Chondrocyte (in vitro differentiated cells): ENCODE measurements at regions not wholly inside any gene's neighbourhood (a gene's known extent, or its start where the extent isn't known, plus 50 kb on each side); places are given as distances from the start of the nearest gene placed in this dataset.

Source experiments
- DNase-seq: peaks from one replicate; pipeline ENCODE4 v3.0.0; 2021; ENCODE audit warnings: mixed read lengths, low spot score
- H3K27ac Mint-ChIP-seq: one replicate; pipeline ENCODE4 v1.8.0; 2021; ENCODE audit warnings: mild to moderate bottlenecking, moderate library complexity, mixed read lengths; ENCODE audit not compliant: unreplicated experiment
- H3K27me3 Mint-ChIP-seq: 2 replicates; pipeline ENCODE4 v1.8.0; 2021; ENCODE audit warnings: low read depth, mixed read lengths
- H3K36me3 Mint-ChIP-seq: 2 replicates; pipeline ENCODE4 v1.8.0; 2021; ENCODE audit warnings: low read depth, mixed read lengths
- H3K4me1 Mint-ChIP-seq: 2 replicates; pipeline ENCODE4 v1.8.0; 2021; ENCODE audit warnings: low read depth, mild to moderate bottlenecking, mixed read lengths
- H3K4me3 Mint-ChIP-seq: one replicate; pipeline ENCODE4 v1.8.0; 2021; ENCODE audit warnings: mild to moderate bottlenecking, moderate library complexity, mixed read lengths; ENCODE audit not compliant: unreplicated experiment
- H3K9me3 Mint-ChIP-seq: 2 replicates; pipeline ENCODE4 v1.8.0; 2021; ENCODE audit warnings: low read depth, mixed read lengths
- TF ChIP-seq, protein P1 (sequence below): fragments of 200-600 bp; sonication (generic); IDR thresholded peaks from 2 replicates; pipeline ENCODE4 v1.5.0; 2021; ENCODE audit warnings: antibody characterized with exemption, mild to moderate bottlenecking, moderate library complexity

DNA sequence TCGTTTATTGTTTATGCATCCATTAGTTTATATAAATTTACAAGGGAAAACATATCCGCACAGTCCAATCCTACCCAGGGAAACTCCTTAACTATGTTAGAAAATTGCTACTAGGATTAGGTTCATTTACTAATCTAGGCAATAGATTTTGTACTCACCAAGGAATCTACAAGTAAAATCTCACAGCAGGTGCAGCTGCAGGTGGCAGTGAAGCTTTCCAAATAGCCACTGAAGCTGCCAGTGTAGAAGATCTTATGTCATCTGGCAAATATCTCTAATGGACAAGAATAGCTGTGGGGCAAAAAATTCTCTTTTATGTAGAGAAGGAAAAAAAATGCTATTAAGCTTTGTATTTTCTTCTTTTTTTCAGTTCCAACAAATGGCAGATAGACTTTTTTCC lies 963.4 kb upstream of the ADGRL4 start:
- H3K9me3 Mint-ChIP-seq = peaks cover 14% of the 10 kb centered on the region
- no peak overlapping the region for H3K27ac Mint-ChIP-seq
- no peak for DNase-seq
- H3K4me3 Mint-ChIP-seq = no peak overlapping the region
- no peaks in the 10 kb centered on the region for H3K27me3 Mint-ChIP-seq
- TF ChIP-seq, protein P1, sequence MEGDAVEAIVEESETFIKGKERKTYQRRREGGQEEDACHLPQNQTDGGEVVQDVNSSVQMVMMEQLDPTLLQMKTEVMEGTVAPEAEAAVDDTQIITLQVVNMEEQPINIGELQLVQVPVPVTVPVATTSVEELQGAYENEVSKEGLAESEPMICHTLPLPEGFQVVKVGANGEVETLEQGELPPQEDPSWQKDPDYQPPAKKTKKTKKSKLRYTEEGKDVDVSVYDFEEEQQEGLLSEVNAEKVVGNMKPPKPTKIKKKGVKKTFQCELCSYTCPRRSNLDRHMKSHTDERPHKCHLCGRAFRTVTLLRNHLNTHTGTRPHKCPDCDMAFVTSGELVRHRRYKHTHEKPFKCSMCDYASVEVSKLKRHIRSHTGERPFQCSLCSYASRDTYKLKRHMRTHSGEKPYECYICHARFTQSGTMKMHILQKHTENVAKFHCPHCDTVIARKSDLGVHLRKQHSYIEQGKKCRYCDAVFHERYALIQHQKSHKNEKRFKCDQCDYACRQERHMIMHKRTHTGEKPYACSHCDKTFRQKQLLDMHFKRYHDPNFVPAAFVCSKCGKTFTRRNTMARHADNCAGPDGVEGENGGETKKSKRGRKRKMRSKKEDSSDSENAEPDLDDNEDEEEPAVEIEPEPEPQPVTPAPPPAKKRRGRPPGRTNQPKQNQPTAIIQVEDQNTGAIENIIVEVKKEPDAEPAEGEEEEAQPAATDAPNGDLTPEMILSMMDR = no peak
- no peaks in the 10 kb centered on the region for H3K36me3 Mint-ChIP-seq
- H3K4me1 Mint-ChIP-seq = no peaks in the 10 kb centered on the region

DNA sequence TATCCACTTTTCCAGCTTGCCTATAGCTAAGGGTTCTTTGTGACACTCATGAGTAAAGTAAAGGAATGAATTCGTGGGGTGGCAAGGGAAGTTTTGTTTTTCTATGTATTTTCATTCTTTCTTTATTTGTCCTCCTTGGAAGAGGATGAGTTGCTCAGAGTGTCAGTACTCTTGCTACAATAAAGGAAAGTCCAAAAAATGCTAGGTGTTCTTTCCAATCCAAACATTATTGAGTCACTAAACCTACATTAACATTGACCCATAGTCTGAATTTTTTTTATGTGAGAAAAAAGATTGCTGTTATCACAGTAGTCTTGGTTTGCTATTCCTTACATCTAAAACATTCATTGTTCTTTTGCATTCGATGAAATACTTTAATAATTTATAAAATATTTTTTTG lies 959.9 kb upstream of the ADGRL4 start:
- H3K9me3 Mint-ChIP-seq = peaks cover 24% of the 10 kb centered on the region
- H3K27me3 Mint-ChIP-seq = no peaks in the 10 kb centered on the region
- H3K27ac Mint-ChIP-seq = no peak overlapping the region
- H3K4me3 Mint-ChIP-seq = no peak overlapping the region
- no peaks in the 10 kb centered on the region for H3K4me1 Mint-ChIP-seq
- TF ChIP-seq, protein P1 = no peak
- no peak for DNase-seq
- no peaks in the 10 kb centered on the region for H3K36me3 Mint-ChIP-seq

DNA sequence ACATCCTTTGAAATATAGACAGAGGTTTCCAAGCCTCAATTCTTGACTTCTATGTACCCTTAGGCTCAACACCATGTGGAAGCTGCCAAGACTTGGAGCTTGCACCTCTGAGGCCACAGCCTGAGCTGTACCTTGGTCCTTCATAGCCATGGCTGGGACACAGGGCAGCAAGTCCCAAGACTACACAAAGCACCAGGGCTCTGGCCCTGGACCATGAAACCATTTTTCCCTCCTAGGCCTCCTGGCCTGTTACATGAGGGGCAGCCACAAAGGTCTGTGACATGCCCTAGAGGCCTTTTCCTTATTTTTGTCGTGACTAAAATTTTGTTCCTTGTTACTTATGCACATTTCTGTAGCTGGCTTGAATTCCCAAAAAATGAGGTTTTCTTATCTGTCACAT lies 953.1 kb upstream of the ADGRL4 start:
- H3K27me3 Mint-ChIP-seq = no peaks in the 10 kb centered on the region

DNA sequence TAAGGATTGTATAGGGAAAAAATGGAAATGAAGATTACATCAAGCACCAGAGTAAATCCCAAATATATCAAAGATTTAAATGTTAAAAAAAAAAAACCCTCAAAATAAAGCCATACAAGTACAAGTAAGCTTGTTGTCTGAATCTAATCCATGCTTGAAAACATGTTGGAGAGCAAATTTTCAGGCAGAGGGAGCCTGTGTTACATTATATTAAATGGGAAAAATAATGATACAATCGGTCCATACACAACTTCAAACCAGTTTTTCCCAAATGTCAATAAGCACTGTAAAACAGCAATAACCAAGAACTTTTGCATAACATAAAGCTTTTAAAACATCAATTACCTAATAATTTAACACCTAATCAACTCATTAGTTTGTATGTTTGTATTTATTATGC lies 949.4 kb upstream of the ADGRL4 start:
- no peaks in the 10 kb centered on the region for H3K4me1 Mint-ChIP-seq
- peaks cover 24% of the 10 kb centered on the region for H3K9me3 Mint-ChIP-seq
- H3K36me3 Mint-ChIP-seq = peaks cover 2% of the 10 kb centered on the region
- TF ChIP-seq, protein P1 = peak; percentile 20
- DNase-seq = no peak
- no peak overlapping the region for H3K27ac Mint-ChIP-seq
- no peaks in the 10 kb centered on the region for H3K27me3 Mint-ChIP-seq
- no peak overlapping the region for H3K4me3 Mint-ChIP-seq

More for the DNA sequence above, 953.1 kb upstream of the ADGRL4 start:
- TF ChIP-seq, protein P1 = no peak
- no peak for DNase-seq
- no peaks in the 10 kb centered on the region for H3K36me3 Mint-ChIP-seq
- H3K27ac Mint-ChIP-seq = no peak overlapping the region
- H3K4me3 Mint-ChIP-seq = no peak overlapping the region
- H3K9me3 Mint-ChIP-seq = peaks cover 14% of the 10 kb centered on the region
- H3K4me1 Mint-ChIP-seq = no peaks in the 10 kb centered on the region

DNA sequence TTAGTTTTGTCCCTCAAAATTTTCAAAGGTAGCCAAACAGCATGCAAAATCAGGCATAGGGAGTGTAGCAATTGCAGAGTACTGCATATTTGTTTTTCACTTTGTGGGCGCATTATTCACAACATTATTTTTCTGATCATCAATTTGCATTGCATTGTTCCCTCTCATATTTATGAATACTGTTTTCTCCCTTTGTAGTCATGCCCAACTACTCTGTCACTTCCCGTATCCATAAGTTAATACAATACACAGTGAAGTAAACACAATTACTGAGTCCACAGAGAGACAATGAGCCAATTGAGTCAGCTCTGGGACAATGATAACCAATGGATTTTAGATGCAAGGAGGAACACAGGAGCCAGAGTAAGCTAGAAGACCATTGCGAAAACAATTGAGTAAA lies 944.0 kb upstream of the ADGRL4 start:
- TF ChIP-seq, protein P1 = no peak
- Mint-ChIP-seq H3K4me3 (no peak overlapping the region), H3K9me3 (peaks cover 18% of the 10 kb centered on the region), H3K4me1 (no peaks in the 10 kb centered on the region), H3K36me3 (peaks cover 2% of the 10 kb centered on the region), H3K27me3 (no peaks in the 10 kb centered on the region), H3K27ac (no peak overlapping the region)
- no peak for DNase-seq
